ENCODE measurements at regions not wholly inside any gene's neighbourhood (a gene's known extent, or its start where the extent isn't known, plus 50 kb on each side); places are given as distances from the start of the nearest gene placed in this dataset.
"Not testable (repeated sequence)": the region's sequence is repeated elsewhere in the genome, so short reads cannot be mapped to it uniquely, and the experiment has no call there.

GRCh38 chr2:40025276-40025675, 246.2 kb upstream of the THUMPD2 start:
- not testable (repeated sequence) for TF ChIP-seq CTCF (conservative IDR thresholded peaks at IDR 0.05 in 1 of 2, IDR thresholded peaks at IDR 0.05 in 1 of 2; ENCODE audit: extremely low read depth in 1 of 2, insufficient read depth in 1 of 2, low read depth in 1 of 2, low read length in 2 of 2); EZH2 (IDR thresholded peaks at IDR 0.05; ENCODE audit: borderline replicate concordance, low read length)

Measured in mammary epithelial cell (primary cell).